CD14-positive monocyte (primary cell): ENCODE measurements at regions not wholly inside any gene's neighbourhood (a gene's known extent, or its start where the extent isn't known, plus 50 kb on each side); places are given as distances from the start of the nearest gene placed in this dataset.

Experiments used
- DNase-seq, 3 donors: peaks; one replicate each; pipeline ENCODE4 v3.0.0-alpha.2; 2011 to 2022
- H2AFZ ChIP-seq: 2 replicates; pipeline ENCODE4 v1.6.0; 2012; ENCODE audit warnings: mild to moderate bottlenecking, low read depth, low read length, inconsistent platforms; ENCODE audit not compliant: insufficient read depth, poor library complexity, severe bottlenecking
- H3K27ac ChIP-seq, 2 donors: 1 replicate in 1 of 2; 2 replicates in 1 of 2; pipeline ENCODE4 v1.5.1; 2012 to 2013; ENCODE audit warnings: low read length in 2 of 2, control low read depth in 1 of 2, inconsistent platforms in 1 of 2, low read depth in 1 of 2, mild to moderate bottlenecking in 1 of 2
- H3K27me3 ChIP-seq, 2 donors: one replicate each; pipeline versions ENCODE4 v1.6.0 to v1.6.1; 2011 to 2013; ENCODE audit warnings: low read length in 2 of 2; ENCODE audit not compliant: control insufficient read depth in 2 of 2, insufficient read depth in 2 of 2
- H3K36me3 ChIP-seq, 2 donors: replicated peaks in 1 of 2; 1 replicate in 1 of 2; 2 replicates in 1 of 2; pipeline versions ENCODE4 v1.5.1 to v1.6.1; 2012 to 2013; ENCODE audit warnings: low read length in 2 of 2, control low read depth in 1 of 2, inconsistent platforms in 1 of 2, mild to moderate bottlenecking in 1 of 2; ENCODE audit not compliant: insufficient read depth in 2 of 2, control insufficient read depth in 1 of 2
- H3K4me1 ChIP-seq, 2 donors: 1 replicate in 1 of 2; 2 replicates in 1 of 2; pipeline versions ENCODE4 v1.5.1 to v1.6.1; 2012 to 2013; ENCODE audit warnings: low read length in 2 of 2, control low read depth in 1 of 2, inconsistent platforms in 1 of 2, mild to moderate bottlenecking in 1 of 2, moderate library complexity in 1 of 2; ENCODE audit not compliant: insufficient read depth in 2 of 2, control insufficient read depth in 1 of 2
- H3K4me2 ChIP-seq: replicated peaks from 2 replicates; pipeline ENCODE3; 2012; ENCODE audit warnings: low read length, moderate library complexity, mild to moderate bottlenecking; ENCODE audit not compliant: poor library complexity, severe bottlenecking; ENCODE audit errors: extremely low read depth
- H3K4me3 ChIP-seq, 3 experiments: fragments of 200-600 bp in 1 of 3; sonication (generic) in 1 of 3; replicated peaks in 1 of 3; 1 replicate in 2 of 3; 2 replicates in 1 of 3; pipeline ENCODE4 v1.5.1; 2011 to 2013; ENCODE audit warnings: low read length in 3 of 3, mild to moderate bottlenecking in 3 of 3, control low read depth in 2 of 3, low read depth in 2 of 3, inconsistent platforms in 1 of 3, moderate library complexity in 1 of 3
- H3K79me2 ChIP-seq: 2 replicates; pipeline ENCODE4 v1.6.0; 2012; ENCODE audit warnings: mild to moderate bottlenecking, control low read depth, inconsistent platforms, low read length, moderate library complexity; ENCODE audit not compliant: insufficient read depth
- H3K9ac ChIP-seq: 2 replicates; pipeline ENCODE4 v1.6.0; 2017; ENCODE audit warnings: low read length, mild to moderate bottlenecking; ENCODE audit not compliant: insufficient read depth, poor library complexity, severe bottlenecking
- H3K9me3 ChIP-seq, 2 donors: replicated peaks in 1 of 2; 1 replicate in 1 of 2; 2 replicates in 1 of 2; pipeline versions ENCODE4 v1.5.1 to v1.6.1; 2012 to 2013; ENCODE audit warnings: low read length in 2 of 2, control low read depth in 1 of 2; ENCODE audit not compliant: control insufficient read depth in 1 of 2, insufficient read depth in 1 of 2
- H4K20me1 ChIP-seq: 2 replicates; pipeline ENCODE4 v1.6.0; 2012; ENCODE audit warnings: mild to moderate bottlenecking, low read length, control low read depth, moderate library complexity; ENCODE audit not compliant: insufficient read depth
- H3K27ac Mint-ChIP-seq, 7 donors: one replicate each; pipeline ENCODE4 v1.8.0; 2020; ENCODE audit warnings: mild to moderate bottlenecking in 7 of 7, mixed read lengths in 7 of 7, moderate library complexity in 6 of 7, inconsistent platforms in 2 of 7
- H3K27me3 Mint-ChIP-seq, 3 donors: one replicate each; pipeline ENCODE4 v1.8.0; 2021 to 2022; ENCODE audit warnings: low read depth in 3 of 3, mild to moderate bottlenecking in 3 of 3, mixed read lengths in 3 of 3, moderate library complexity in 3 of 3, inconsistent platforms in 1 of 3
- H3K36me3 Mint-ChIP-seq, 2 donors: one replicate each; pipeline ENCODE4 v1.8.0; 2020; ENCODE audit warnings: mixed read lengths in 2 of 2, inconsistent platforms in 1 of 2, mild to moderate bottlenecking in 1 of 2
- H3K4me1 Mint-ChIP-seq: one replicate; pipeline ENCODE4 v1.8.0; 2020; ENCODE audit warnings: mild to moderate bottlenecking, mixed read lengths
- H3K4me3 Mint-ChIP-seq, 2 donors: one replicate each; pipeline ENCODE4 v1.8.0; 2020; ENCODE audit warnings: mild to moderate bottlenecking in 2 of 2, mixed read lengths in 2 of 2, moderate library complexity in 1 of 2
- H3K9me3 Mint-ChIP-seq, 7 donors: one replicate each; pipeline ENCODE4 v1.8.0; 2020 to 2022; ENCODE audit warnings: mixed read lengths in 7 of 7, mild to moderate bottlenecking in 6 of 7, moderate library complexity in 6 of 7, inconsistent platforms in 2 of 7
- WGBS: methylation state at CpG from one replicate; pipeline ENCODE4 v1.1.5; 2013; ENCODE audit warnings: missing lambda C conversion rate; ENCODE audit not compliant: insufficient coverage; 5-methylcytosine and 5-hydroxymethylcytosine counted together
- intact Hi-C, 2 donors: fragments of 100-400 bp; cut with micrococcal nuclease; formaldehyde crosslinking; loops; one replicate each; pipeline versions ENCODE4 v1.15.0 to v1.15.1; 2023
- TF ChIP-seq, protein P1 (sequence below): fragments of 200-600 bp; IDR thresholded peaks from one replicate; pipeline ENCODE4 v1.8.0; 2022; ENCODE audit warnings: antibody characterized with exemption, mild to moderate bottlenecking

DNA sequence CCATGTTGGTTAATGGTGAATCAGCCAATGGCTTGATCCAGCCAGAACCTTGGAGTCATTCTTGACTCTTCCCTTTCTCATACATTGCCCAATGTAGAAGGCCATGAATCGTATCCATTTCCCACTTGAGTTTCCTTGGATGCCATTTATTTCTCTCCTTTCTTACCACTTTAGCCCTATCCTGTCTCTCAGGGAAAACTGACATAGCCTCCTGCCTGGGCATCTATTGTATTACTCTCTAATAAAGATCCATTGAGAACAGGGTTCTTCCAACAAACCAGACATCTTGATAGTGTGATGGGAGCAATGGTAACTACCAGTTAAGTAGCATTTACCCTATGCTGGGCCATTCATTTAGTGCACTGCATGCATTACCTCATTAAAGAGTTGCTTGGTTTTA is 104.2 kb upstream of the CDH11 start:
- Mint-ChIP-seq H3K36me3 (no peaks in the 10 kb centered on the region), H3K27ac (no peak overlapping the region), H3K4me1 (no peaks in the 10 kb centered on the region), H3K9me3 (peaks cover 0 to 5% (median 0%) of the 10 kb centered on the region in 7 donors), H3K4me3 (no peak overlapping the region), H3K27me3 (no peaks in the 10 kb centered on the region)
- Histone ChIP-seq H3K36me3 (no peaks in the 10 kb centered on the region), H2AFZ (no peak overlapping the region), H3K27ac (no peak overlapping the region), H3K9ac (no peak overlapping the region), H3K4me3 (no peak overlapping the region), H3K4me2 (no peak overlapping the region), H3K79me2 (no peaks in the 10 kb centered on the region), H3K9me3 (no peaks in the 10 kb centered on the region), H4K20me1 (no peaks in the 10 kb centered on the region), H3K27me3 (no peaks in the 10 kb centered on the region), H3K4me1 (no peaks in the 10 kb centered on the region)
- TF ChIP-seq, protein P1, sequence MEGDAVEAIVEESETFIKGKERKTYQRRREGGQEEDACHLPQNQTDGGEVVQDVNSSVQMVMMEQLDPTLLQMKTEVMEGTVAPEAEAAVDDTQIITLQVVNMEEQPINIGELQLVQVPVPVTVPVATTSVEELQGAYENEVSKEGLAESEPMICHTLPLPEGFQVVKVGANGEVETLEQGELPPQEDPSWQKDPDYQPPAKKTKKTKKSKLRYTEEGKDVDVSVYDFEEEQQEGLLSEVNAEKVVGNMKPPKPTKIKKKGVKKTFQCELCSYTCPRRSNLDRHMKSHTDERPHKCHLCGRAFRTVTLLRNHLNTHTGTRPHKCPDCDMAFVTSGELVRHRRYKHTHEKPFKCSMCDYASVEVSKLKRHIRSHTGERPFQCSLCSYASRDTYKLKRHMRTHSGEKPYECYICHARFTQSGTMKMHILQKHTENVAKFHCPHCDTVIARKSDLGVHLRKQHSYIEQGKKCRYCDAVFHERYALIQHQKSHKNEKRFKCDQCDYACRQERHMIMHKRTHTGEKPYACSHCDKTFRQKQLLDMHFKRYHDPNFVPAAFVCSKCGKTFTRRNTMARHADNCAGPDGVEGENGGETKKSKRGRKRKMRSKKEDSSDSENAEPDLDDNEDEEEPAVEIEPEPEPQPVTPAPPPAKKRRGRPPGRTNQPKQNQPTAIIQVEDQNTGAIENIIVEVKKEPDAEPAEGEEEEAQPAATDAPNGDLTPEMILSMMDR = no peak
- WGBS = 92% methylated on average over 1 of the region's 1 CpG
- intact Hi-C loops = no loop called here
- DNase-seq = no peak

- Histone ChIP-seq H3K9me3 (no peaks in the 10 kb centered on the region), H3K27me3 (no peaks in the 10 kb centered on the region), H3K79me2 (no peaks in the 10 kb centered on the region), H3K4me2 (no peak overlapping the region), H3K4me3 (no peak overlapping the region), H2AFZ (no peak overlapping the region), H3K36me3 (no peaks in the 10 kb centered on the region), H3K27ac (no peak overlapping the region), H3K9ac (no peak overlapping the region), H3K4me1 (no peaks in the 10 kb centered on the region), H4K20me1 (no peaks in the 10 kb centered on the region)
- H3K4me1 Mint-ChIP-seq = no peaks in the 10 kb centered on the region
- H3K36me3 Mint-ChIP-seq = no peaks in the 10 kb centered on the region
- no peak overlapping the region for H3K4me3 Mint-ChIP-seq
- no peaks in the 10 kb centered on the region for H3K27me3 Mint-ChIP-seq
- WGBS = 88% methylated on average over 3 of the region's 5 CpGs
- TF ChIP-seq, protein P1 = no peak
- no peak overlapping the region for H3K27ac Mint-ChIP-seq
- peaks cover 0 to 5% (median 0%) of the 10 kb centered on the region in 7 donors for H3K9me3 Mint-ChIP-seq
- no peak for DNase-seq
- intact Hi-C loops = no loop called here
Measured at GRCh38 chr16:65225488-65225887, 103.6 kb upstream of the CDH11 start.
